HEK293 (cell line): ENCODE measurements at regions not wholly inside any gene's neighbourhood (a gene's known extent, or its start where the extent isn't known, plus 50 kb on each side); places are given as distances from the start of the nearest gene placed in this dataset.
A peak's percentile ranks its signal among the peaks of the same experiment; 100 is the strongest.

Source experiments
- GFI1B ChIP-seq: fragments of 450-650 bp; formaldehyde crosslinking; IDR thresholded peaks from 2 replicates; pipeline ENCODE4 v1.5.1; 2016; ENCODE audit warnings: missing biosample characterization, missing genetic modification characterization
- GLI2 ChIP-seq: fragments of 450-650 bp; formaldehyde crosslinking; IDR thresholded peaks from 2 replicates; pipeline ENCODE4; 2017; ENCODE audit warnings: missing biosample characterization, missing genetic modification characterization, low read depth, borderline replicate concordance
- GLIS1 ChIP-seq: fragments of 450-650 bp; formaldehyde crosslinking; IDR thresholded peaks from 2 replicates; pipeline ENCODE4 v1.5.1; 2016; ENCODE audit warnings: missing biosample characterization, missing genetic modification characterization
- KLF7 ChIP-seq: fragments of 450-650 bp; formaldehyde crosslinking; IDR thresholded peaks from 2 replicates; pipeline ENCODE4 v1.5.1; 2016; ENCODE audit warnings: missing biosample characterization, missing genetic modification characterization, borderline replicate concordance
- PRDM1 ChIP-seq: fragments of 450-650 bp; formaldehyde crosslinking; IDR thresholded peaks from 2 replicates; pipeline ENCODE4; 2016; ENCODE audit warnings: missing biosample characterization, missing genetic modification characterization
- PRDM4 ChIP-seq: fragments of 450-650 bp; formaldehyde crosslinking; IDR thresholded peaks from 2 replicates; pipeline ENCODE4 v1.5.1; 2017; ENCODE audit warnings: missing biosample characterization, missing genetic modification characterization
- SP3 ChIP-seq: fragments of 450-650 bp; formaldehyde crosslinking; IDR thresholded peaks from 2 replicates; pipeline ENCODE4 v1.5.1; 2016; ENCODE audit warnings: missing biosample characterization, missing genetic modification characterization
- TRIM28 ChIP-seq: IDR thresholded peaks from 2 replicates; pipeline ENCODE4 v1.6.1; 2011; ENCODE audit warnings: low read length, control low read depth, borderline replicate concordance
- YY1 ChIP-seq: fragments of 450-650 bp; formaldehyde crosslinking; IDR thresholded peaks from 2 replicates; pipeline ENCODE4 v1.5.1; 2018; ENCODE audit warnings: missing biosample characterization, missing genetic modification characterization
- ZBTB10 ChIP-seq: fragments of 450-650 bp; formaldehyde crosslinking; IDR thresholded peaks from 2 replicates; pipeline ENCODE4 v1.5.1; 2016; ENCODE audit warnings: missing biosample characterization, missing genetic modification characterization
- ZBTB11 ChIP-seq: fragments of 450-650 bp; formaldehyde crosslinking; conservative IDR thresholded peaks from 2 replicates; pipeline ENCODE4 v1.5.1; 2016; ENCODE audit warnings: low read depth, missing biosample characterization, missing genetic modification characterization
- ZNF146 ChIP-seq: fragments of 450-650 bp; formaldehyde crosslinking; IDR thresholded peaks from 2 replicates; pipeline ENCODE4 v1.5.1; 2016; ENCODE audit warnings: missing biosample characterization, missing genetic modification characterization
- ZNF221 ChIP-seq: fragments of 450-650 bp; formaldehyde crosslinking; IDR thresholded peaks from 2 replicates; pipeline ENCODE4 v1.5.1; 2017; ENCODE audit warnings: missing biosample characterization, missing genetic modification characterization, borderline replicate concordance
- ZNF302 ChIP-seq: fragments of 450-650 bp; formaldehyde crosslinking; IDR thresholded peaks from 2 replicates; pipeline ENCODE4 v1.5.1; 2016; ENCODE audit warnings: missing biosample characterization, missing genetic modification characterization, low read depth
- ZNF324 ChIP-seq: fragments of 450-650 bp; formaldehyde crosslinking; IDR thresholded peaks from 2 replicates; pipeline ENCODE4 v1.5.1; 2016; ENCODE audit warnings: missing biosample characterization, missing genetic modification characterization
- ZNF391 ChIP-seq: fragments of 450-650 bp; formaldehyde crosslinking; IDR thresholded peaks from 2 replicates; pipeline ENCODE4 v1.5.1; 2016; ENCODE audit warnings: low read depth, missing biosample characterization, missing genetic modification characterization, borderline replicate concordance
- ZNF513 ChIP-seq: fragments of 450-650 bp; IDR thresholded peaks from 2 replicates; pipeline ENCODE4 v1.5.1; 2018; ENCODE audit warnings: missing biosample characterization, missing genetic modification characterization
- ZNF518A ChIP-seq: fragments of 450-650 bp; formaldehyde crosslinking; conservative IDR thresholded peaks from 2 replicates; pipeline ENCODE4 v1.5.1; 2016; ENCODE audit warnings: low read depth, missing biosample characterization, missing genetic modification characterization
- ZNF555 ChIP-seq: fragments of 450-650 bp; formaldehyde crosslinking; conservative IDR thresholded peaks from 2 replicates; pipeline ENCODE4 v1.5.1; 2017; ENCODE audit warnings: missing biosample characterization, mild to moderate bottlenecking, missing genetic modification characterization, inconsistent platforms
- ZNF692 ChIP-seq: fragments of 450-650 bp; formaldehyde crosslinking; IDR thresholded peaks from 2 replicates; pipeline ENCODE4 v1.5.1; 2016; ENCODE audit warnings: missing biosample characterization, missing genetic modification characterization
- ZNF791 ChIP-seq: fragments of 450-650 bp; formaldehyde crosslinking; IDR thresholded peaks from 2 replicates; pipeline ENCODE4 v1.5.1; 2016; ENCODE audit warnings: missing biosample characterization, missing genetic modification characterization

GRCh38 chr11:66789097-66789890 lies 53.9 kb upstream of the RCE1 start (continued):
- TF ChIP-seq ZNF513 (tag by site-specific recombination) (peak; percentile 36), TRIM28 (peak; percentile 76; the same call in 1 of the 2 replicates), ZNF692 (tag by site-specific recombination) (peak; percentile 75), SP3 (peak; percentile 26; the same call in 1 of the 2 replicates), ZNF302 (tag by site-specific recombination) (no peak), ZBTB11 (no peak), GFI1B (tag by site-specific recombination) (peak; percentile 81; the same call in 1 of the 2 replicates), KLF7 (tag by site-specific recombination) (peak; percentile 83; the same call in 1 of the 2 replicates), ZNF324 (peak; percentile 46), ZNF221 (tag by site-specific recombination) (no peak), ZNF555 (no peak), GLIS1 (tag by site-specific recombination) (peak; percentile 73), ZBTB10 (no peak), GLI2 (peak; percentile 91), ZNF791 (tag by site-specific recombination) (no peak), YY1 (peak; percentile 59), ZNF518A (tag by site-specific recombination) (peak; percentile 39; the same call in 1 of the 2 replicates), ZNF146 (tag by site-specific recombination) (0 out of 2 replicates have a peak, but pooled peaks have one; percentile 6), PRDM4 (peak; percentile 92), PRDM1 (tag by site-specific recombination) (peak; percentile 53; the same call in 1 of the 2 replicates), ZNF391 (tag by site-specific recombination) (peak; percentile 19; the same call in 1 of the 2 replicates)
